RWPE2 (cell line): ENCODE measurements at regions not wholly inside any gene's neighbourhood (a gene's known extent, or its start where the extent isn't known, plus 50 kb on each side); places are given as distances from the start of the nearest gene placed in this dataset.

Experiments used
- ATAC-seq: fragments of 200-7000 bp; cut with Tn5 transposase; 3 replicates; pipeline ENCODE4 v1.9.1; 2021; ENCODE audit warnings: low read depth
- DNase-seq: peaks from one replicate; pipeline ENCODE4 v3.0.0-alpha.2; 2020; ENCODE audit warnings: low spot score
- H3K27ac ChIP-seq: fragments of 450-650 bp; 2 replicates; pipeline ENCODE4 v1.5.1; 2017; ENCODE audit warnings: mild to moderate bottlenecking; ENCODE audit not compliant: poor library complexity, severe bottlenecking
- H3K27me3 ChIP-seq: fragments of 250-450 bp; sonication (Bioruptor Pico); 2 replicates; pipeline ENCODE4 v1.5.1; 2021; ENCODE audit warnings: mild to moderate bottlenecking, moderate library complexity; ENCODE audit not compliant: insufficient read depth, poor library complexity, severe bottlenecking
- H3K36me3 ChIP-seq: fragments of 250-450 bp; sonication (Bioruptor Pico); 2 replicates; pipeline ENCODE4 v1.5.1; 2020; ENCODE audit warnings: low read depth, mild to moderate bottlenecking, moderate library complexity
- H3K4me1 ChIP-seq: fragments of 250-450 bp; sonication (Bioruptor Pico); 2 replicates; pipeline ENCODE4 v1.5.1; 2021; ENCODE audit warnings: mild to moderate bottlenecking, moderate library complexity; ENCODE audit not compliant: insufficient read depth, poor library complexity, severe bottlenecking
- H3K4me3 ChIP-seq: fragments of 250-450 bp; sonication (Bioruptor Pico); 2 replicates; pipeline ENCODE4 v1.5.1; 2021; ENCODE audit warnings: mild to moderate bottlenecking, moderate library complexity; ENCODE audit not compliant: severe bottlenecking
- H3K9me3 ChIP-seq: fragments of 250-450 bp; sonication (Bioruptor Pico); 2 replicates; pipeline ENCODE4 v1.5.1; 2021; ENCODE audit warnings: mild to moderate bottlenecking, moderate library complexity; ENCODE audit not compliant: severe bottlenecking
- CTCF ChIP-seq: fragments of 450-650 bp; IDR thresholded peaks from one replicate; pipeline ENCODE4 v1.5.1; 2017; ENCODE audit warnings: mild to moderate bottlenecking, moderate library complexity; ENCODE audit not compliant: poor library complexity, severe bottlenecking

- DNase-seq (no peak), ATAC-seq (no peak)
- Histone ChIP-seq H3K9me3 (no peaks in the 10 kb centered on the region), H3K4me3 (no peak overlapping the region), H3K27ac (no peak overlapping the region), H3K27me3 (no peaks in the 10 kb centered on the region), H3K36me3 (no peaks in the 10 kb centered on the region), H3K4me1 (no peaks in the 10 kb centered on the region)
- no peak for TF ChIP-seq CTCF
Observed at GRCh38 chr13:55440465-55441085, 1700.1 kb upstream of the PRR20A start.

GRCh38 chr13:55464222-55464621 is 1676.5 kb upstream of the PRR20A start:
- ATAC-seq (no peak), DNase-seq (no peak)
- H3K4me1 ChIP-seq, result no peaks in the 10 kb centered on the region
- H3K4me3 ChIP-seq, result no peak overlapping the region
- no peaks in the 10 kb centered on the region for H3K36me3 ChIP-seq
- H3K27ac ChIP-seq, result no peak overlapping the region
- no peaks in the 10 kb centered on the region for H3K27me3 ChIP-seq
- no peak for TF ChIP-seq CTCF
- no peaks in the 10 kb centered on the region for H3K9me3 ChIP-seq

- no peak for ATAC-seq
- TF ChIP-seq CTCF, result no peak
- DNase-seq, result no peak
- no peaks in the 10 kb centered on the region for H3K4me1 ChIP-seq
- H3K27ac ChIP-seq, result no peak overlapping the region
- no peaks in the 10 kb centered on the region for H3K36me3 ChIP-seq
- H3K27me3 ChIP-seq, result no peaks in the 10 kb centered on the region
- H3K9me3 ChIP-seq, result no peaks in the 10 kb centered on the region
- H3K4me3 ChIP-seq, result no peak overlapping the region
Observed at GRCh38 chr13:55467476-55467875, 1673.2 kb upstream of the PRR20A start.

GRCh38 chr13:55483626-55484158 is 1657.0 kb upstream of the PRR20A start:
- no peak overlapping the region for H3K4me3 ChIP-seq
- H3K36me3 ChIP-seq, result no peaks in the 10 kb centered on the region
- ATAC-seq, result no peak
- H3K27me3 ChIP-seq, result no peaks in the 10 kb centered on the region
- no peak overlapping the region for H3K27ac ChIP-seq
- no peak for TF ChIP-seq CTCF
- DNase-seq, result no peak
- no peaks in the 10 kb centered on the region for H3K4me1 ChIP-seq
- no peaks in the 10 kb centered on the region for H3K9me3 ChIP-seq

GRCh38 chr13:55493297-55493696 is 1647.4 kb upstream of the PRR20A start:
- no peaks in the 10 kb centered on the region for H3K9me3 ChIP-seq
- no peak overlapping the region for H3K27ac ChIP-seq
- DNase-seq (no peak), ATAC-seq (no peak)
- no peak overlapping the region for H3K4me3 ChIP-seq
- H3K4me1 ChIP-seq, result no peaks in the 10 kb centered on the region
- no peaks in the 10 kb centered on the region for H3K27me3 ChIP-seq
- TF ChIP-seq CTCF, result no peak
- no peaks in the 10 kb centered on the region for H3K36me3 ChIP-seq
